Ectodermal cell (in vitro differentiated cells): ENCODE measurements at regions not wholly inside any gene's neighbourhood (a gene's known extent, or its start where the extent isn't known, plus 50 kb on each side); places are given as distances from the start of the nearest gene placed in this dataset.
"Not testable (repeated sequence)": the region's sequence is repeated elsewhere in the genome, so short reads cannot be mapped to it uniquely, and the experiment has no call there.

ENCODE experiments used
- H3K27ac ChIP-seq: 2 replicates; pipeline ENCODE4 v1.7.0; 2013; ENCODE audit warnings: mild to moderate bottlenecking, low read depth, low read length; ENCODE audit not compliant: insufficient read depth, poor library complexity, severe bottlenecking
- H3K27me3 ChIP-seq: 2 replicates; pipeline ENCODE4 v1.7.0; 2013; ENCODE audit warnings: mild to moderate bottlenecking, low read length; ENCODE audit not compliant: insufficient read depth, control insufficient read depth, poor library complexity, severe bottlenecking
- H3K36me3 ChIP-seq: one replicate; pipeline ENCODE4 v1.7.0; 2013; ENCODE audit warnings: low read length; ENCODE audit not compliant: control insufficient read depth, insufficient read depth
- H3K4me1 ChIP-seq: one replicate; pipeline ENCODE4 v1.7.0; 2013; ENCODE audit warnings: low read length; ENCODE audit not compliant: control insufficient read depth, insufficient read depth
- H3K4me3 ChIP-seq: 2 replicates; pipeline ENCODE4 v1.7.0; 2013; ENCODE audit warnings: low read depth, low read length, control low read depth; ENCODE audit not compliant: insufficient read depth
- H3K9me3 ChIP-seq: 2 replicates; pipeline ENCODE4 v1.7.0; 2013; ENCODE audit warnings: mild to moderate bottlenecking, low read length, moderate library complexity; ENCODE audit not compliant: control insufficient read depth
- WGBS, 2 experiments: methylation state at CpG; one replicate each; pipeline ENCODE4 v1.1.7; 2013; ENCODE audit warnings: missing lambda C conversion rate in 2 of 2; 5-methylcytosine and 5-hydroxymethylcytosine counted together

DNA sequence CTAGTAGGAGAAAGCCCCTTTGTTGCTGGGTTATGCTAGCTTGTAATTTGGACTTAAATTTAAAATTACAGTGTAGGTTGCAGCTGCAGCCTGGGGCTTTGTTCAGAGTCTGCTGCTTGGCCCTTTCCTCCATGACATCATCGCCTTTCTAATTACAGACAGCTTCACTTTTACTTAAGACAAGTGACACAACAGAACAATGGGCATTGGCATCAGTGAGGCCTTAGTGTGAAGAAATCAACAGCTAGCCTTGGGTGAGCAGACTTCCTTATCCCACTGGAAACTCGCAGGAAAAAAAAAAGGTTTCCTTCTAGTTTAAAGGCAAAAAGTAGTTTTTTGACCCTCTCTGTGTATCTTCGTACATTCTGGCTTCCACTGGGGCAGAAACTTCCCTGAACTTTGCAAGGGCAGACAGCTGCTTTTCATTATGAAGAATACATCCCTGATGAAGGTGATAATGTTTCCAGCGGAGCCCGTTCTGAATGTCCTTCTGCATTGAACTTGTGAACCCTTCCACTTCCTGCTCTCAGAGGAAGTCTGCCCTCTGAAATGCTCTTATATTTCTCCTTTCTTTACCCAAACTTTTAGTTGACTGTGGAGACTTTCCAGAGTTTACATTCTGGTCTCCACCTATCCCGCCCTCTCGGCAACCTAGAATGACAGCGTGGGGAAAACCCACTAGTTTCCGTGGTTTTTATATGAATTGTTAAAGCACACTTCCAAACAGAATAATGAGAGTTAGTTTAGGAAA, 123.2 kb upstream of the FAM9C start:
- Histone ChIP-seq H3K27me3 (no peaks in the 10 kb centered on the region), H3K4me1 (no peaks in the 10 kb centered on the region), H3K4me3 (no peak overlapping the region), H3K27ac (peak overlapping the region; percentile 67), H3K36me3 (no peaks in the 10 kb centered on the region), H3K9me3 (no peaks in the 10 kb centered on the region)
- WGBS, 2 experiments, result 92 to 95% methylated on average over 5 to 9 of the region's 9 CpGs

DNA sequence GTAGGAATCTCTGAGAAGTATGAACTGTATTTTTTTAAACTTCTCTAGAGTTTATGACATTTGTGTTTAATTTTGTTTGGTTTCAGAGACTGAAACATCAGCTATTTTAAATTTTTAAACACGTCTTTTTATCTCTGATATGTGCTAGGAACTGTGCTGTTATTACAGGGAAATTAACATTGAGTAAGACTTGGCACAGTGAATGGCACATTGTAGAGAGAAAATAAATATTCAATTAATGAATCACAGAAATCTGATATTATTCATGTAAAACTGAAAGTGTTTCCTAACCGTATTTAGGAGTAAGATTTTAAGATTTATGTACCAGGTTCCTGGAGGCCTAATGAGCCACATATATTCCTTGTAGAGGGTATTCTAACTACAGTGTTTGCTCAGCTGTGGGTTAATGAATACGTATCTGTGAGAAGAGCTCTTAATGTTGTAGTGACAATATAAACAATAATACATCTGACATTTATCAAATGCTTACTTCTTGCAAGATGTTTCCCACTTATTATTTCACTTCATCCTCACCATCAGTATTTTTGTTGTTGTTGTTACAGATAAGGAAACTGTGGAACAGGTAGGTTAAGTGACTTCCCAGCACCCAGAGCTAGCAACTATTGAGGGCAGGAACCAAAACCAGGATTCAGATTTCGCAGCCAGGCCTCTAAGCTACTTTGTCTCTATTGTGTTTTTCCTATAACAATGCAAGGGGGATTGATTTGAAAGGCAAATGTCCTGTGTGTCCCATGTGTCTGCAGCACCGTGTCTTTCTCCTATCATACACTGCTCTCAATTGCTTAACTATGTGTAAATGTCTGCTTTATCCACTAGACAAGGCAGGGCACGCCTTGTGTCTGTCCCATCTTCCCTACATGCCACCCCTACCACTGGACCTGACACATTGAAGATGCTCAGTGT, 121.1 kb upstream of the FAM9C start:
- Histone ChIP-seq H3K36me3 (no peaks in the 10 kb centered on the region), H3K27ac (peak overlapping the region; percentile 74), H3K9me3 (no peaks in the 10 kb centered on the region), H3K4me1 (no peaks in the 10 kb centered on the region), H3K27me3 (no peaks in the 10 kb centered on the region), H3K4me3 (no peak overlapping the region)
- 27 to 34% methylated on average over 3 of the region's 6 CpGs for WGBS, 2 experiments

DNA sequence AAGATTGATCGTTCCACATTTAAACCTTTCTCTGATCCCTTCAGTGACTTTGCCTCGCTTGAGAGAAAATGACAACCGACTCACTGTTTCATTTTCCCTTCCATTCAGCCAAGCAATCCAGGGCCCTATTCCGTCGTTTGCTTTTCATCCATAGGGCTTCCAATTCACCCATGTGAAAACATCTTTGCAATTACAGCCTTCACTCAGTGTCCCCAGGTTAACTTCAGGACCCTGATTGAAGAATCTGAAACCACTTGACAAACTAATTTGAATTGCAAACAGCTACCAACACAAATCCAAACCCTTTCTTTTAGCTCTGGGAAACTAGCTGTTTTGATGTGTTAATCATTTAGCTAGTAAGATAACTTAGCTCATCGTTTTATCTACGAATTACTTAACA, 120.2 kb upstream of the FAM9C start:
- Histone ChIP-seq H3K36me3 (no peaks in the 10 kb centered on the region), H3K4me1 (no peaks in the 10 kb centered on the region), H3K27me3 (no peaks in the 10 kb centered on the region), H3K4me3 (no peak overlapping the region), H3K9me3 (no peaks in the 10 kb centered on the region), H3K27ac (peak overlapping the region; percentile 74)
- WGBS, 2 experiments, result 5 to 7% methylated on average over 5 of the region's 7 CpGs

DNA sequence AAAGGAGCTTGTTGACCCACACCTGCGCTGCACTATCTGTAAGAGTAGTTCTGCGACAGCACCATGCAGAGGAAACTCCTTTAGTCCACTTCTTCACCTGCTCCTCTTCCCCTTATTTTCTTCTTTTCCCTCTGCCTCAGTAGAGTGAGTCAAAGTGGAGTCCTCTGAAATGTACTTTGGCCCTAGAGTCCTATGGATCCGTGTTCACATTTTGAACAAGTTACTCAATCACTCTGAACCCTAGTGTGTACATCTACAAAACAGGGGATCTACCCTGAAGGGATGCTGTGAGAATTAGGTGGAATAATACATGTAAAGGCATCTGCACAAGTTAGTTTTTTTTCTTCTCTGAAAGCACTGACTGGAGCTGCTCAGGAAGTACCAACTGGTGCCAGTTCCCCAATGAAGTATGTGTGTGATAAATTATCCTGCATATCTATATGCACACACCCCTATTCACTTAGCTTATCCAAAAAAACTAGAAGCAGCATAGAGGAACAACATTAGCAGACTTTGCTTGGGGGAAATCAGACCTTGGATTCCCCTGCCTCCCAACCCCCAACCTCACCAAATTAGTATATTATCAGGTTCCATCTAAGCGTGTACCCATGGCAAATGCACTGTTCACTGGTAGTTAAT, 118.5 kb upstream of the FAM9C start:
- Histone ChIP-seq H3K9me3 (no peaks in the 10 kb centered on the region), H3K27ac (no peak overlapping the region), H3K4me3 (no peak overlapping the region), H3K36me3 (no peaks in the 10 kb centered on the region), H3K27me3 (no peaks in the 10 kb centered on the region), H3K4me1 (no peaks in the 10 kb centered on the region)
- 91 to 100% methylated on average over 3 to 4 of the region's 4 CpGs for WGBS, 2 experiments

DNA sequence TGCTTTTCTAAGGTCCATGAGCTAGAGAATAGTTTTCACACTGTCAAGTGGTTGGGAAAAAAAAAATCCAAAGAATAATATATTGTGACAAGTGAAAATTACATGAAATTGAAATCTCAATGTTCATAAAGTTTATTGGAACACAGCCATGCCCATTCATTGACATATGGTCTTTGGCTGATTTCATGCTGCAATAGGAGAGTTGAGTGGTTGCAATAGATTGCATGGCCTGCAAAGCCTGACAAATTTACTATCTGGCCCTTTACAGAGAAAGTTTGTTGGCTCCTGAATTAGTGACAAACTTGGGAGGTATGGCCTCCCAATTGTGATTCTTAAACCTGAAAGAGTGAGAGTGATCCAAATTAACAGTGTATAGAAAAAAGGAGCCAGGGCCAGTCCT, 115.5 kb upstream of the FAM9C start:
- no peaks in the 10 kb centered on the region for H3K4me1 ChIP-seq
- H3K27me3 ChIP-seq, result no peaks in the 10 kb centered on the region
- no peak overlapping the region for H3K4me3 ChIP-seq
- H3K9me3 ChIP-seq, result no peaks in the 10 kb centered on the region
- no peak overlapping the region for H3K27ac ChIP-seq
- no peaks in the 10 kb centered on the region for H3K36me3 ChIP-seq

DNA sequence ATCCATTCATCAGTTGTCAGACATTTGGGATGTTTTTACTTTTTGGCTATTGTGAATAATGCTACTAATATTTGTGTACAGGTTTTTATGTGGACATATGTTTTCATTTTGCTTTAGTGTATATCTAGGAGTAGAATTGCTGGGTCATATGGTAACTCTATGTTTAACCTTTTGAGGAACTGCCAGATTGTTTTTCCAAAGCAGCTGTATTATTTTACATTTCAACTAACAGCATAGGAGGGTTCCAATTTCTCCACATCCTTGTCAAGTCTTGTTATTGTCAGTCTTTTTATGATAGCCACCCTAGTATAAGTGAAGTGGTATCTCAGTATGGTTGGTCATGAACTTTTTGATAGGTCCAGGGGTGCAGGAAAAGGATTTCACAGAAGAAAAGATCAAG, 114.5 kb upstream of the FAM9C start:
- H3K27me3 ChIP-seq, result no peaks in the 10 kb centered on the region
- no peak overlapping the region for H3K4me3 ChIP-seq
- no peaks in the 10 kb centered on the region for H3K36me3 ChIP-seq
- no peaks in the 10 kb centered on the region for H3K9me3 ChIP-seq
- H3K4me1 ChIP-seq, result no peaks in the 10 kb centered on the region
- H3K27ac ChIP-seq, result no peak overlapping the region

DNA sequence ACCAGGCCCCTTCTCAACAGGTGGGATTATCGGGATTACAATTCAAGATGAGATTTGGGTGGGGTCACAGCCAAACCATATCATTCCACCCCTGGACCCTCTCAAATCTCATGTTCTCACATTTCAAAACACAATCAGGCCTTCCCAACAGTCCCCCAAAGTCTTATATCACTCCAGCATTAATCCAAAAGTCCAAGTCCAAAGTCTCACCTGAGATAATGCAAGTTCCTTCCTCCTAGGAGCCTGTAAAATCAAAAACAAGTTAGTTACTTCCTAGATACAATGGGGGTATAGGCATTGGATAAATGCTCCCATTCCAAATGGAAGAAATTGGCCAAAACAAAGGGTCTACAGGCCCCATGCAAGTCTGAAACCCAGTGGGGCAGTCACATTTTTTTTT, 111.1 kb upstream of the FAM9C start:
- H3K36me3 ChIP-seq, H3K27me3 ChIP-seq, H3K27ac ChIP-seq, H3K4me1 ChIP-seq, H3K4me3 ChIP-seq, H3K9me3 ChIP-seq: not testable (repeated sequence)
- 95 to 100% methylated on average over 1 of the region's 1 CpG for WGBS, 2 experiments

DNA sequence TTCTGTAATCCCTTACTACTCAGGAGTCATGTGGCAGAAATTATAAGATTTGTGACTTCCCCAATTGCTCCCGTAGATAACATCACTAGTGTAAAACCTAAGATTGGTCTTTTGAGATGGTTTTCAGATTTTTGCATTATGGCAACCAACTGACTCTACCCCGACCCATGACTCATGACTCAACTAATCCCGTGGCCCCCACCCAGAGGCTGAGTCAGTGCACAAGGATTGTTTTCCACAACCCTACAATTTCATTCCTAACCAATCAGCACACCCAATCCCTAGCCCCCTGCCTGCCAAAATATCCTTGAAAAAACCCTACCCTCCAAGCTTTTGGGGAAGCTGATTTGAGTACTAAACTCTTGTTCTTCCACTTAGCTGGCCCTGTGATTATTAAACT, 109.4 kb upstream of the FAM9C start:
- no peaks in the 10 kb centered on the region for H3K4me1 ChIP-seq
- no peaks in the 10 kb centered on the region for H3K9me3 ChIP-seq
- no peak overlapping the region for H3K27ac ChIP-seq
- no peaks in the 10 kb centered on the region for H3K36me3 ChIP-seq
- WGBS, 2 experiments, result 92 to 100% methylated on average over 2 to 3 of the region's 3 CpGs
- H3K4me3 ChIP-seq, result no peak overlapping the region
- H3K27me3 ChIP-seq, result no peaks in the 10 kb centered on the region

DNA sequence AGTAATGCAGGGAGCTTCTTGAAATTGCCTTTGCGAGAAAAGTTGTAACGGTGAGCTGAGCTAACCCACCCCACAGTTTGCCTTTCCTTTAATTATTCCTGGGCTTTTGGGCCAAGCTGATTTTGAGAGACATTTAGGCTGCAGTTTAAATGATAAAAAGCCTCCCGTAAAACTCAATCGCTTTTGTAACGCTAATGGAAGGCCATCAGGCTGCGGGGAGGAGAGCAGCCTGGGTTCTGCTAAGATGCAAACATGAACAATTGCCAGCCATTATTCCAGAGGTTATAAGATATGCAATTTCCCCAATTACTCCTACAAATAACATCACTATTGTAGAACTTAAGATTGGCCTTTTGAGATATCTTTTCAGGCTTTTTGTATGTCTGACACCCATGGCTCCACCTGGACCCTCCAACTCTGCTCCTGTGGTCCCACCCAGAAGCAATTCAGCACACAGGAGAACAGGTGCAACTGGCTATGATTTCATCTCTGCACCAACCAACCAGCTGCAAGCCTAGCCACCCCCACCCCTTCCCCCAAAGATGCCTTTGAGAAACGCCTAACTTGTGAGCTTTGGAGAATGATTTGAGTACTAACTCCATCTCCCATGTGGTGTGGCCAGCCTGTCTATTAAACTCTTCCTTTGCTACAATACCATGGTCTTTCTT, 108.2 kb upstream of the FAM9C start:
- Histone ChIP-seq H3K9me3 (no peaks in the 10 kb centered on the region), H3K36me3 (no peaks in the 10 kb centered on the region), H3K27me3 (no peaks in the 10 kb centered on the region), H3K4me1 (no peaks in the 10 kb centered on the region), H3K4me3 (no peak overlapping the region), H3K27ac (no peak overlapping the region)
- WGBS, 2 experiments, result 75 to 76% methylated on average over 7 of the region's 7 CpGs
